Osteoblast (primary cell): ENCODE measurements at regions not wholly inside any gene's neighbourhood (a gene's known extent, or its start where the extent isn't known, plus 50 kb on each side); places are given as distances from the start of the nearest gene placed in this dataset.

Experiments used
- DNase-seq: peaks from one replicate; pipeline ENCODE4 v3.0.0; 2011; ENCODE audit warnings: low spot score, mixed read lengths; ENCODE audit not compliant: insufficient read length; ENCODE audit errors: missing footprints
- H2AFZ ChIP-seq: 2 replicates; pipeline ENCODE4 v1.6.0; 2011; ENCODE audit warnings: mild to moderate bottlenecking, low read length
- H3K27ac ChIP-seq: 2 replicates; pipeline ENCODE4 v1.5.1; 2011; ENCODE audit warnings: mild to moderate bottlenecking, low read depth, low read length, moderate library complexity
- H3K27me3 ChIP-seq: 2 replicates; pipeline ENCODE4 v1.6.0; 2012; ENCODE audit warnings: mild to moderate bottlenecking, control low read depth, inconsistent platforms, low read length, moderate library complexity; ENCODE audit not compliant: insufficient read depth
- H3K36me3 ChIP-seq: 2 replicates; pipeline ENCODE4 v1.5.1; 2011; ENCODE audit warnings: mild to moderate bottlenecking, low read length, control low read depth, moderate library complexity; ENCODE audit not compliant: insufficient read depth
- H3K4me1 ChIP-seq: 2 replicates; pipeline ENCODE4 v1.5.1; 2011; ENCODE audit warnings: mild to moderate bottlenecking, low read length, control low read depth, moderate library complexity; ENCODE audit not compliant: insufficient read depth
- H3K4me2 ChIP-seq: 2 replicates; pipeline ENCODE4 v1.6.0; 2011; ENCODE audit warnings: mild to moderate bottlenecking, low read length; ENCODE audit not compliant: insufficient read depth
- H3K4me3 ChIP-seq: fragments of 200-600 bp; sonication (generic); 3 replicates; pipeline ENCODE4 v1.5.1; 2012; ENCODE audit warnings: mild to moderate bottlenecking, low read length, inconsistent platforms; ENCODE audit not compliant: insufficient read depth
- H3K79me2 ChIP-seq: 2 replicates; pipeline ENCODE4 v1.6.0; 2012; ENCODE audit warnings: mild to moderate bottlenecking, low read length, control low read depth, inconsistent platforms; ENCODE audit not compliant: insufficient read depth
- H3K9me3 ChIP-seq: 2 replicates; pipeline ENCODE4 v1.5.1; 2011; ENCODE audit warnings: low read depth, low read length, control low read depth
- H4K20me1 ChIP-seq: 2 replicates; pipeline ENCODE4 v1.6.0; 2012; ENCODE audit warnings: mild to moderate bottlenecking, low read length, control low read depth; ENCODE audit not compliant: insufficient read depth
- CTCF ChIP-seq: IDR thresholded peaks from 2 replicates; pipeline ENCODE4 v1.5.1; 2011; ENCODE audit warnings: mild to moderate bottlenecking, low read depth, low read length, moderate library complexity; ENCODE audit errors: extremely low read depth

- no peak overlapping the region for H3K4me2 ChIP-seq
- no peak for TF ChIP-seq CTCF
- no peaks in the 10 kb centered on the region for H3K9me3 ChIP-seq
- no peaks in the 10 kb centered on the region for H3K27me3 ChIP-seq
- H3K79me2 ChIP-seq: no peaks in the 10 kb centered on the region
- no peak overlapping the region for H2AFZ ChIP-seq
- H3K4me1 ChIP-seq: no peaks in the 10 kb centered on the region
- H3K4me3 ChIP-seq: no peak overlapping the region
- DNase-seq: no peak
- H3K36me3 ChIP-seq: no peaks in the 10 kb centered on the region
- no peak overlapping the region for H3K27ac ChIP-seq
- H4K20me1 ChIP-seq: no peaks in the 10 kb centered on the region
Measured at GRCh38 chr1:90768098-90768497, 51.0 kb upstream of the BARHL2 start.
